Kidney glomerular epithelial cell (primary cell): ENCODE measurements at regions not wholly inside any gene's neighbourhood (a gene's known extent, or its start where the extent isn't known, plus 50 kb on each side); places are given as distances from the start of the nearest gene placed in this dataset.

ENCODE experiments used
- DNase-seq: peaks from one replicate; lab custom pipeline; 2025; lab: John Stamatoyannopoulos, UW

GRCh38 chr1:87274851-87275250, 53.8 kb upstream of the LMO4 start:
- DNase-seq = no peak

GRCh38 chr1:87278825-87279535, 49.7 kb upstream of the LMO4 start:
- DNase-seq = no peak
